OCI-LY7 (cell line): ENCODE measurements at regions not wholly inside any gene's neighbourhood (a gene's known extent, or its start where the extent isn't known, plus 50 kb on each side); places are given as distances from the start of the nearest gene placed in this dataset.

Experiments
- BruUV-seq: library from RNA; stranded (reverse); fragments of 400-500 nt; replicated peaks from 2 replicates; lab custom pipeline; 2021; lab: Mats Ljungman, UMichigan
- CTCF ChIA-PET: fragments of 300-600 bp; sonication (Branson Sonifier 250); formaldehyde crosslinking; loops from one replicate; lab custom pipeline; 2022; ENCODE audit warnings: antibody characterized with exemption; ENCODE audit not compliant: unreplicated experiment; lab: Charles Lee
- POLR2A ChIA-PET: fragments of 300-600 bp; sonication (Branson Sonifier 250); formaldehyde crosslinking; loops from one replicate; lab custom pipeline; 2022; ENCODE audit warnings: antibody characterized with exemption; lab: Charles Lee
- DNase-seq: peaks from one replicate; pipeline ENCODE4 v3.0.0-alpha.2; 2015; ENCODE audit warnings: low spot score
- H2AFZ ChIP-seq: fragments of 200-600 bp; sonication (generic), shearing (Covaris generic); 2 replicates; pipeline ENCODE4 v1.6.1; 2014; ENCODE audit warnings: mild to moderate bottlenecking, antibody characterized with exemption, low read length, moderate library complexity
- H3K27ac ChIP-seq: fragments of 200-600 bp; sonication (generic); 2 replicates; pipeline ENCODE4 v1.5.1; 2014; ENCODE audit warnings: mixed run types, low read depth, mild to moderate bottlenecking, moderate library complexity, low read length, inconsistent platforms; ENCODE audit not compliant: poor library complexity, severe bottlenecking
- H3K36me3 ChIP-seq: fragments of 200-600 bp; sonication (generic); 2 replicates; pipeline ENCODE4 v1.6.1; 2014; ENCODE audit warnings: mild to moderate bottlenecking, antibody characterized with exemption, low read length, moderate library complexity, mixed read lengths; ENCODE audit not compliant: insufficient read depth
- H3K4me1 ChIP-seq: fragments of 200-600 bp; sonication (generic); 2 replicates; pipeline ENCODE4 v1.5.1; 2014; ENCODE audit warnings: mild to moderate bottlenecking, low read length; ENCODE audit not compliant: insufficient read depth, poor library complexity, severe bottlenecking
- H3K4me2 ChIP-seq: fragments of 200-600 bp; sonication (generic); 2 replicates; pipeline ENCODE4 v1.6.1; 2014; ENCODE audit warnings: mild to moderate bottlenecking, low read length
- H3K4me3 ChIP-seq: fragments of 200-600 bp; sonication (generic); 2 replicates; pipeline ENCODE4 v1.5.1; 2014; ENCODE audit warnings: mild to moderate bottlenecking, low read depth, low read length; ENCODE audit not compliant: poor library complexity, severe bottlenecking
- H3K79me2 ChIP-seq: fragments of 200-600 bp; sonication (generic); 2 replicates; pipeline ENCODE4 v1.6.1; 2016; ENCODE audit warnings: low read depth, mild to moderate bottlenecking, low read length, moderate library complexity, mixed read lengths; ENCODE audit not compliant: insufficient read depth
- H3K9me2 ChIP-seq: fragments of 200-600 bp; sonication (generic); 2 replicates; pipeline ENCODE4 v1.6.1; 2016; ENCODE audit warnings: mild to moderate bottlenecking, low read length, mixed read lengths; ENCODE audit not compliant: insufficient read depth
- H3K9me3 ChIP-seq: fragments of 200-600 bp; sonication (generic); 2 replicates; pipeline ENCODE4 v1.6.1; 2014; ENCODE audit warnings: mild to moderate bottlenecking, mixed run types, low read length, mixed read lengths
- H4K20me1 ChIP-seq: fragments of 200-600 bp; sonication (generic); 2 replicates; pipeline ENCODE4 v1.6.1; 2014; ENCODE audit warnings: mild to moderate bottlenecking, antibody characterized with exemption, low read length, moderate library complexity, mixed read lengths; ENCODE audit not compliant: insufficient read depth
- CTCF ChIP-seq: fragments of 200-600 bp; sonication (generic); conservative IDR thresholded peaks from 2 replicates; pipeline ENCODE4 v1.5.1; 2014; ENCODE audit warnings: mild to moderate bottlenecking, antibody characterized with exemption, low read length, moderate library complexity, mixed read lengths
- EZH2phosphoT487 ChIP-seq: fragments of 200-600 bp; sonication (generic); IDR thresholded peaks from 2 replicates; pipeline ENCODE4 v1.6.1; 2018; ENCODE audit warnings: low read depth, borderline replicate concordance, mild to moderate bottlenecking, mixed run types, antibody characterized with exemption, low read length, moderate library complexity, mixed read lengths
- intact Hi-C: fragments of 100-400 bp; cut with micrococcal nuclease; formaldehyde crosslinking; loops from one replicate; pipeline ENCODE4 v1.10.0; 2022; ENCODE audit not compliant: unreplicated experiment

DNA sequence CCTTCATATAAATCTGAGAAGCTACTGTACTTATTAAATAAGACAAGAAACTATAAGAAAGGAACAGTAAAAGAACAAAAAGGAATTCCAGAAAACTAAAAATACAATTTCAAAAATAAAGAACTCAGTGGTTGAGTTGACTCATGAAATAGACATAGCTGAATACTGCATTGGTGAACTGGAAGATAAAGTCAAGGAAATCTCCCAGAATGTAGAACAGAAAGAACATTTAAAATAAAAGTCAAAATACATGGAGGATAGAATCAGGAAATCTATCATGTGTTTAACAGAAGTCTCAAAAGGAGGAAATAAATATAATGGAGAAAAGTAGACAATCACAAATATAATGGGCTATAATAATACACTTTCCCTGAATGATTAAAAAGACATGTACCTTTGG lies 136.4 kb upstream of the PMFBP1 start:
- H3K27ac ChIP-seq: no peak overlapping the region
- H3K79me2 ChIP-seq: no peaks in the 10 kb centered on the region
- no peak for DNase-seq
- no peak for TF ChIP-seq CTCF
- TF ChIP-seq EZH2phosphoT487: no peak
- no peaks in the 10 kb centered on the region for H4K20me1 ChIP-seq
- H3K9me2 ChIP-seq: no peaks in the 10 kb centered on the region
- H3K9me3 ChIP-seq: no peaks in the 10 kb centered on the region
- ChIA-PET POLR2A (no interaction called here), CTCF (no interaction called here)
- H2AFZ ChIP-seq: no peak overlapping the region
- H3K4me2 ChIP-seq: no peak overlapping the region
- intact Hi-C loops: no loop called here
- no TSS peak for BruUV-seq
- H3K4me1 ChIP-seq: no peaks in the 10 kb centered on the region
- no peaks in the 10 kb centered on the region for H3K36me3 ChIP-seq
- no peak overlapping the region for H3K4me3 ChIP-seq

- no peak for TF ChIP-seq EZH2phosphoT487
- TF ChIP-seq CTCF: no peak
- Histone ChIP-seq H4K20me1 (no peaks in the 10 kb centered on the region), H3K9me2 (no peaks in the 10 kb centered on the region), H3K4me3 (no peak overlapping the region), H3K4me1 (no peaks in the 10 kb centered on the region), H3K27ac (no peak overlapping the region), H3K79me2 (no peaks in the 10 kb centered on the region), H3K9me3 (no peaks in the 10 kb centered on the region), H3K36me3 (no peaks in the 10 kb centered on the region), H2AFZ (no peak overlapping the region), H3K4me2 (no peak overlapping the region)
- ChIA-PET CTCF (no interaction called here), POLR2A (no interaction called here)
- no peak for DNase-seq
- BruUV-seq: no TSS peak
- intact Hi-C loops: no loop called here
These were observed 130.4 kb upstream of the PMFBP1 start for GRCh38 chr16:72302332-72302731.

GRCh38 chr16:72301523-72302236 lies 129.7 kb upstream of the PMFBP1 start:
- Histone ChIP-seq H3K9me2 (no peaks in the 10 kb centered on the region), H3K36me3 (no peaks in the 10 kb centered on the region), H3K27ac (no peak overlapping the region), H3K9me3 (no peaks in the 10 kb centered on the region), H3K4me1 (no peaks in the 10 kb centered on the region), H3K79me2 (no peaks in the 10 kb centered on the region), H3K4me3 (no peak overlapping the region), H2AFZ (no peak overlapping the region), H4K20me1 (no peaks in the 10 kb centered on the region), H3K4me2 (no peak overlapping the region)
- TF ChIP-seq EZH2phosphoT487 (no peak), CTCF (no peak)
- no TSS peak for BruUV-seq
- CTCF ChIA-PET: no interaction called here
- POLR2A ChIA-PET: no interaction called here
- intact Hi-C loops: no loop called here
- DNase-seq: no peak
